ENCODE measurements at regions not wholly inside any gene's neighbourhood (a gene's known extent, or its start where the extent isn't known, plus 50 kb on each side); places are given as distances from the start of the nearest gene placed in this dataset.

GRCh38 chr6:20317430-20317829 is 84.2 kb upstream of the E2F3 start (continued):
- no peak for TF ChIP-seq ZNF425 (CRISPR knock-in tag; conservative IDR thresholded peaks at IDR 0.05)

- Mint-ChIP-seq H3K9me3 (peaks cover 23% of the 10 kb centered on the region), H3K4me3 (no peak overlapping the region), H3K36me3 (peaks cover 6% of the 10 kb centered on the region; the same call in 1 of the 2 replicates), H3K27ac (no peak overlapping the region), H3K27me3 (ENCODE audit: low read depth) (no peaks in the 10 kb centered on the region), H3K4me1 (no peaks in the 10 kb centered on the region)
- CTCF ChIA-PET: no interaction called here
- TF ChIP-seq JAZF1 (CRISPR knock-in tag; IDR thresholded peaks at IDR 0.05) (no peak), CDX4 (CRISPR knock-in tag; IDR thresholded peaks at IDR 0.05; ENCODE audit: borderline replicate concordance) (no peak), ZNF396 (CRISPR knock-in tag; IDR thresholded peaks at IDR 0.05; ENCODE audit: borderline replicate concordance) (no peak), EMX1 (CRISPR knock-in tag; IDR thresholded peaks at IDR 0.05) (no peak), IRF2 (CRISPR knock-in tag; IDR thresholded peaks at IDR 0.05; ENCODE audit: borderline replicate concordance, low read depth) (no peak), ZNF232 (CRISPR knock-in tag; IDR thresholded peaks at IDR 0.05) (no peak), E2F5 (CRISPR knock-in tag; IDR thresholded peaks at IDR 0.05) (no peak), TCF7 (CRISPR knock-in tag; IDR thresholded peaks at IDR 0.05; ENCODE audit: low read depth) (no peak), ZNF121 (CRISPR knock-in tag; IDR thresholded peaks at IDR 0.05) (no peak), RELA (CRISPR knock-in tag; IDR thresholded peaks at IDR 0.05; ENCODE audit: borderline replicate concordance) (no peak), FOXJ3 (CRISPR knock-in tag; IDR thresholded peaks at IDR 0.05; ENCODE audit: borderline replicate concordance) (no peak), IRF1 (CRISPR knock-in tag; IDR thresholded peaks at IDR 0.05) (no peak), MXD4 (CRISPR knock-in tag; IDR thresholded peaks at IDR 0.05; ENCODE audit: borderline replicate concordance) (no peak), ZBTB21 (CRISPR knock-in tag; IDR thresholded peaks at IDR 0.05; ENCODE audit: borderline replicate concordance) (no peak), GRHL2 (CRISPR knock-in tag; IDR thresholded peaks at IDR 0.05; ENCODE audit: insufficient replicate concordance, severe bottlenecking) (no peak), HMGXB4 (CRISPR knock-in tag; IDR thresholded peaks at IDR 0.05) (no peak), NR3C1 (CRISPR knock-in tag; conservative IDR thresholded peaks at IDR 0.05; ENCODE audit: low read depth) (no peak), SP1 (CRISPR knock-in tag; conservative IDR thresholded peaks at IDR 0.05) (no peak), KAT7 (CRISPR knock-in tag; IDR thresholded peaks at IDR 0.05; ENCODE audit: borderline replicate concordance) (no peak), GTF2I (CRISPR knock-in tag; conservative IDR thresholded peaks at IDR 0.05) (no peak)
- no peak for DNase-seq (ENCODE audit: low spot score)
- ATAC-seq: no peak
- POLR2A ChIA-PET: no interaction called here
Observed at GRCh38 chr6:20318851-20319387, 82.8 kb upstream of the E2F3 start.

Measured in WTC11 (cell line).